GM19467 (cell line): ENCODE measurements at regions not wholly inside any gene's neighbourhood (a gene's known extent, or its start where the extent isn't known, plus 50 kb on each side); places are given as distances from the start of the nearest gene placed in this dataset.

Experiments
- ATAC-seq: cut with Tn5 transposase; IDR thresholded peaks from one replicate; pipeline ENCODE4 v1.9.1; 2021; ENCODE audit warnings: mild to moderate bottlenecking, moderate library complexity; ENCODE audit not compliant: unreplicated experiment

GRCh38 chr12:67211494-67211893 is 57.7 kb upstream of the CAND1 start:
- no peak for ATAC-seq

GRCh38 chr12:67217647-67218046 is 51.5 kb upstream of the CAND1 start:
- no peak for ATAC-seq
